GM23338 (cell line): ENCODE measurements at regions not wholly inside any gene's neighbourhood (a gene's known extent, or its start where the extent isn't known, plus 50 kb on each side); places are given as distances from the start of the nearest gene placed in this dataset.
"Not testable (repeated sequence)": the region's sequence is repeated elsewhere in the genome, so short reads cannot be mapped to it uniquely, and the experiment has no call there.

Experiments
- EZH2 ChIP-seq: fragments of 200-600 bp; sonication (generic); IDR thresholded peaks from one replicate; pipeline ENCODE4 v1.8.0; 2017; ENCODE audit warnings: antibody characterized with exemption, mild to moderate bottlenecking, low read depth; ENCODE audit not compliant: unreplicated experiment
- EZH2phosphoT487 ChIP-seq: fragments of 200-600 bp; sonication (generic); IDR thresholded peaks from one replicate; pipeline ENCODE4 v1.8.1; 2018; ENCODE audit warnings: antibody characterized with exemption; ENCODE audit not compliant: unreplicated experiment
- JUNB ChIP-seq: IDR thresholded peaks from one replicate; pipeline ENCODE4 v1.6.1; 2016; ENCODE audit warnings: antibody characterized with exemption; ENCODE audit not compliant: unreplicated experiment
- NANOG ChIP-seq: IDR thresholded peaks from 2 replicates; pipeline ENCODE4 v1.6.1; 2016; ENCODE audit warnings: antibody characterized with exemption, borderline replicate concordance
- POLR2AphosphoS5 ChIP-seq: IDR thresholded peaks from 2 replicates; pipeline ENCODE4 v1.6.1; 2016; ENCODE audit warnings: antibody characterized with exemption, low read depth
- REST ChIP-seq: IDR thresholded peaks from one replicate; pipeline ENCODE4 v1.6.1; 2018; ENCODE audit warnings: antibody characterized with exemption; ENCODE audit not compliant: unreplicated experiment
- TF ChIP-seq, protein P1 (sequence below), 2 experiments: fragments of 200-600 bp in 1 of 2; sonication (generic) in 1 of 2; conservative IDR thresholded peaks; 2 replicates each; pipeline versions ENCODE4 v1.5.1 to v1.6.1; 2016 to 2017; ENCODE audit warnings: antibody characterized with exemption in 2 of 2, low read depth in 2 of 2, mild to moderate bottlenecking in 2 of 2, moderate library complexity in 1 of 2
- TF ChIP-seq, protein P2 (sequence below): IDR thresholded peaks from 2 replicates; pipeline ENCODE4 v1.6.1; 2016; ENCODE audit warnings: antibody characterized with exemption

DNA sequence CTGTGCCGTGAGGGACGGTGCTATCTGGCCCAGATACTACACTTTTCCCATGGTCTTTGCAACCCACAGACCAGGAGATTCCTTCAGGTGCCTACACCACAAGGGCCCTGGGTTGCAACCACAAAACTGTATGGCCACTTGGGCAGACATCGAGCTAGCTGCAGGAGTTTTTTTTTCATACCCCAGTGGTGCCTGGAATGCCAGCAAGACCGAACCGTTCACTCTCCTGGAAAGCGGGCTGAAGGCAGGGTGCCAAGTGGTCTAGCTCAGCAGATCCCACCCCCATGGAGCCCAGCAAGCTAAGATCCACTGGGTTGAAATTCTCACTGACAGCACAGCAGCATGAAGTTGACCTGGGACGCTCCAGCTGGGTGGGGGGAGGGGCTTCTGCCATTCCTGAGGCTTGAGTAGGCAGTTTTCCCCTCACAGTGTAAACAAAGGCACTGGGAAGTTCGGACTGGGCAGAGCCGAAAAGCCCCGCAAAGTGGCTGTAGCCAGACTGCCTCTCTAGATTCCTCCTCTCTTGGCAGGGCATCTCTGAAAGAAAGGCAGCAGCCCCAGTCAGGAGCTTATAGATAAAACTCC, 638.9 kb downstream of the SLC16A7 start:
- not testable (repeated sequence) for TF ChIP-seq EZH2, POLR2AphosphoS5, EZH2phosphoT487, REST, JUNB, NANOG
- TF ChIP-seq, protein P1, sequence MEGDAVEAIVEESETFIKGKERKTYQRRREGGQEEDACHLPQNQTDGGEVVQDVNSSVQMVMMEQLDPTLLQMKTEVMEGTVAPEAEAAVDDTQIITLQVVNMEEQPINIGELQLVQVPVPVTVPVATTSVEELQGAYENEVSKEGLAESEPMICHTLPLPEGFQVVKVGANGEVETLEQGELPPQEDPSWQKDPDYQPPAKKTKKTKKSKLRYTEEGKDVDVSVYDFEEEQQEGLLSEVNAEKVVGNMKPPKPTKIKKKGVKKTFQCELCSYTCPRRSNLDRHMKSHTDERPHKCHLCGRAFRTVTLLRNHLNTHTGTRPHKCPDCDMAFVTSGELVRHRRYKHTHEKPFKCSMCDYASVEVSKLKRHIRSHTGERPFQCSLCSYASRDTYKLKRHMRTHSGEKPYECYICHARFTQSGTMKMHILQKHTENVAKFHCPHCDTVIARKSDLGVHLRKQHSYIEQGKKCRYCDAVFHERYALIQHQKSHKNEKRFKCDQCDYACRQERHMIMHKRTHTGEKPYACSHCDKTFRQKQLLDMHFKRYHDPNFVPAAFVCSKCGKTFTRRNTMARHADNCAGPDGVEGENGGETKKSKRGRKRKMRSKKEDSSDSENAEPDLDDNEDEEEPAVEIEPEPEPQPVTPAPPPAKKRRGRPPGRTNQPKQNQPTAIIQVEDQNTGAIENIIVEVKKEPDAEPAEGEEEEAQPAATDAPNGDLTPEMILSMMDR (conservative IDR thresholded peaks at IDR 0.05; ENCODE audit: low read depth in 2 of 2) = not testable (repeated sequence)
- TF ChIP-seq, protein P2, sequence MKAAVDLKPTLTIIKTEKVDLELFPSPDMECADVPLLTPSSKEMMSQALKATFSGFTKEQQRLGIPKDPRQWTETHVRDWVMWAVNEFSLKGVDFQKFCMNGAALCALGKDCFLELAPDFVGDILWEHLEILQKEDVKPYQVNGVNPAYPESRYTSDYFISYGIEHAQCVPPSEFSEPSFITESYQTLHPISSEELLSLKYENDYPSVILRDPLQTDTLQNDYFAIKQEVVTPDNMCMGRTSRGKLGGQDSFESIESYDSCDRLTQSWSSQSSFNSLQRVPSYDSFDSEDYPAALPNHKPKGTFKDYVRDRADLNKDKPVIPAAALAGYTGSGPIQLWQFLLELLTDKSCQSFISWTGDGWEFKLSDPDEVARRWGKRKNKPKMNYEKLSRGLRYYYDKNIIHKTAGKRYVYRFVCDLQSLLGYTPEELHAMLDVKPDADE = not testable (repeated sequence)
